ENCODE measurements at regions not wholly inside any gene's neighbourhood (a gene's known extent, or its start where the extent isn't known, plus 50 kb on each side); places are given as distances from the start of the nearest gene placed in this dataset.

GRCh38 chr12:90407841-90408240 lies 547.1 kb downstream of the CCER1 start:
- POLR2A ChIA-PET = no interaction called here
- no peaks in the 10 kb centered on the region for H3K36me3 Mint-ChIP-seq
- H3K27ac Mint-ChIP-seq = no peak overlapping the region
- H3K9me3 Mint-ChIP-seq = no peaks in the 10 kb centered on the region
- H3K4me1 Mint-ChIP-seq = no peaks in the 10 kb centered on the region
- H3K27me3 Mint-ChIP-seq = no peaks in the 10 kb centered on the region
- DNase-seq (no peak), ATAC-seq (ENCODE audit: low read depth) (no peak)
- H3K4me3 Mint-ChIP-seq = no peak overlapping the region

DNA sequence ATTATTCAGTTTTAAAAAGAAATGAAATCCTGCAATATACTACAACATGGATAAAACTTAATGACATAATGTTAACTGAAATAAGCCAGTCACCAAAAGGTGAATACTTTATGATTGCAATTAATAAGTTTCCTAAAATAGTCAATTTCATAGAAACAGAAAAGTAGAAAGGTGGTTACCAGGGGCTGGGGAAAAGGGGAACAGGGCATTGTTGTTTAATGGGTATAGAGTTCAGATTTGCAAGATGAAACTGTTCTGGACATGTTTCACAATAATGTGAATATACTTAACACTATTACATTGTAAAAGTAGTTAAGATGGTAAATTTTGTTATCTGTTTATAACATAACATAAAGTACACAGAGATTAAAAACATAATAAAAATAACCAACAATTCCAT lies 550.9 kb downstream of the CCER1 start:
- H3K27ac Mint-ChIP-seq = no peak overlapping the region
- ATAC-seq (ENCODE audit: low read depth) = no peak
- no peaks in the 10 kb centered on the region for H3K36me3 Mint-ChIP-seq

DNA sequence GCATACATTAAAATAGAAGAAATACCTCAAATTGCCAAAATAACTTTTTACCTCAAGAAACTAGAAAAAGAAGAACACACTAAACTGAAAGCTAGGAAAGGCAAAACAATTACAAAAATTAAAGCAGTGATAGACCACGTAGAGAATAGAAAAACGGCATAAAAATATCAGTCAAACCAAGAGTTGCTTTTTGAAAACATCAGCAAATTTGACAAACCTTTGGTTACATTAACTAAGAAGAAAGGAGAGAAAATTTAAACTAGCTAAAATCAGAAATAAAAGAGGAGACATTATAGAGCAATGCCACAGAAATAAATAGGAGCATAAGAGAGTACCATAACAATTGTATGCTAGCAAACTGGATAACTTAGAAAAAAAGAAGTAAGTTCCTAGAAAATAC lies 553.8 kb downstream of the CCER1 start:
- DNase-seq (no peak), ATAC-seq (ENCODE audit: low read depth) (no peak)
- Mint-ChIP-seq H3K36me3 (no peaks in the 10 kb centered on the region), H3K27ac (no peak overlapping the region), H3K27me3 (no peaks in the 10 kb centered on the region), H3K9me3 (no peaks in the 10 kb centered on the region), H3K4me3 (no peak overlapping the region), H3K4me1 (no peaks in the 10 kb centered on the region)
- POLR2A ChIA-PET = no interaction called here

More for the DNA sequence above, 550.9 kb downstream of the CCER1 start:
- no peaks in the 10 kb centered on the region for H3K4me1 Mint-ChIP-seq
- DNase-seq = no peak
- H3K9me3 Mint-ChIP-seq = no peaks in the 10 kb centered on the region
- POLR2A ChIA-PET = no interaction called here
- H3K4me3 Mint-ChIP-seq = no peak overlapping the region
- no peaks in the 10 kb centered on the region for H3K27me3 Mint-ChIP-seq

DNA sequence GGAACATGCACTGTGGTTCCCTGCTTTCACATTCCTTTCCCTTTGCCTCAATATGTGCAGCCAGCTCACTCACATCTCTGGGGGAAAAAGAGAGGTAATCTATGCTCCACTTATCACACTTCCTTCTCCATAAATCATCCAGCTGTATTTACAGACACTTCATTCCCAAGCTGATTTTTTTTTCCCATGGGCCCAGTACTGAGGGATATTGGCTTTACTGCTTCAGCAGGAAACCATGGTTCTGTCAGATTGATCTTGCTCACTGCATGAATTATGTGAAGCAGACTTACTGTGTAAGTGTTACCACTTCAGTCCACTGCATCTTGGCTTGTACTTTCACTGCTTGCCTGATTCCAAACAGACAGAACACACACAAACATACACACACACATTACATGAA lies 555.6 kb downstream of the CCER1 start:
- POLR2A ChIA-PET = no interaction called here
- Mint-ChIP-seq H3K27me3 (no peaks in the 10 kb centered on the region), H3K36me3 (no peaks in the 10 kb centered on the region), H3K9me3 (peaks cover 4% of the 10 kb centered on the region), H3K27ac (no peak overlapping the region), H3K4me3 (no peak overlapping the region), H3K4me1 (no peaks in the 10 kb centered on the region)
- ATAC-seq (ENCODE audit: low read depth) = no peak
- no peak for DNase-seq

DNA sequence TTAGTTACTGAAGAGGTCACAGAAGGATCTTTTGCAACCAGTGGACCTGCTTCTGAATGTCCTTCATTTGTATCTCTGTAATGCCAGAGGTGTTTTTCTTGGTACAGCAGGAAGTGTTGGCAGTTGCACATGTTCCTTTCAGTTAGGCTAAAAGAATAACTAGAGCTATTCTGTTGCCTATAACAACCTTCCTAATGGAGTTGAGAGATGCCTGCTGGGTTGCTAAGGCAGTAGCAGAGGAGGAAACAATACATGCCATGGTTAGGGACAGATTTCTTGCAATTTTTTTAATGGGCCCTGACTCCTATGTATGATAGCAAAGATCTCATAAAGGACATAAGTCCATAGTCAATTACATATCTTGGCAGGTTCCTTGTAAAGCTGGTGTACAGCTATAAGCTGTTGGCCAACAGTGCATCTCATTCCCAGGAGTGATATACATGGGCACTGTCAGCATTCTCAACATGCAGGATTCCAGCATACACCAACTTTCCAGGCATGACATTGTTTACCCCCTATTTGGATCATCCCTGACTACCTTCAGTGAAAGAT lies 556.6 kb downstream of the CCER1 start:
- Mint-ChIP-seq H3K4me1 (no peaks in the 10 kb centered on the region), H3K27ac (no peak overlapping the region), H3K9me3 (peaks cover 5% of the 10 kb centered on the region), H3K36me3 (no peaks in the 10 kb centered on the region), H3K4me3 (no peak overlapping the region), H3K27me3 (no peaks in the 10 kb centered on the region)
- DNase-seq = no peak
- ATAC-seq (ENCODE audit: low read depth) = no peak
- POLR2A ChIA-PET = no interaction called here

- POLR2A ChIA-PET = no interaction called here
- DNase-seq (no peak), ATAC-seq (ENCODE audit: low read depth) (no peak)
- no peaks in the 10 kb centered on the region for H3K4me1 Mint-ChIP-seq
- no peak overlapping the region for H3K27ac Mint-ChIP-seq
- no peak overlapping the region for H3K4me3 Mint-ChIP-seq
- no peaks in the 10 kb centered on the region for H3K36me3 Mint-ChIP-seq
- no peaks in the 10 kb centered on the region for H3K27me3 Mint-ChIP-seq
- H3K9me3 Mint-ChIP-seq = peaks cover 8% of the 10 kb centered on the region
Measured at GRCh38 chr12:90396556-90396955, 558.4 kb downstream of the CCER1 start.

DNA sequence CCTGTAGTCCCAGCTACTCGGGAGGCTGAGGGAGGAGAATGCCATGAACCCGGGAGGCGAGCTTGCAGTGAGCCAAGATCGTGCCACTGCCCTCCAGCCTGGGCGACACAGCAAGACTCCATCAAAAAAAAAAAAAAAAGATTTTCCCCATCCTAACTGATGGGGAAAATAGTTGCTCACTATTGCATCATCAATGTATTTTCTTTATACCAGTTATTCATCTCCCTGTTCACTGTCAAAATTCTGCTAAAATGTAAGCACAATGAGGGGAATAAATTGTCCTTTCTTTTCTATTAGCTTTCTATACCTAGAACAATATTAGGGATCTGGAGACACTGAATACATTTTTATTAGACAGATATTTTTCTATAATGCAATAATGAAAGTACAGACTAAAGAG lies 561.3 kb downstream of the CCER1 start:
- Mint-ChIP-seq H3K9me3 (peaks cover 8% of the 10 kb centered on the region), H3K27ac (no peak overlapping the region), H3K36me3 (no peaks in the 10 kb centered on the region), H3K27me3 (peaks cover 1% of the 10 kb centered on the region), H3K4me3 (no peak overlapping the region), H3K4me1 (no peaks in the 10 kb centered on the region)
- POLR2A ChIA-PET = no interaction called here
- no peak for DNase-seq
- ATAC-seq (ENCODE audit: low read depth) = no peak

DNA sequence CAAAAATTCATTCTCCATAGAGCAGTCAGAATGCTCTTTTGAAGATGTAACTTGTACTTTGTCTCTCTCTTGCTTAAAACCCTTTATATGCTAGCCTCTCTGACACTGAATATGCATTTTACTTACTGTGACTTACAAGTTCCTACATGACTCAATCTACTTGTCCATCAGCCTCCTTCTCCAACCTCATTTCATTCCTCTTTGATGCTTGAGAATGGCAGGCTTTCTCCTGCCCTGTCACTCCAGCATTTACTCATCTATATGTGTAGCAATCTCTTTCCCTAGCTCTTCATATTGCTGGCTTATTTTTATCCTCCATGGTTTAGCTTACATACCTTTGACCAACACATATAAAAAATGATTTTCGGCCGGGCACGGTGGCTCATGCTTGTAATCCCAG lies 561.9 kb downstream of the CCER1 start:
- H3K36me3 Mint-ChIP-seq = no peaks in the 10 kb centered on the region
- H3K27ac Mint-ChIP-seq = no peak overlapping the region
- peaks cover 8% of the 10 kb centered on the region for H3K9me3 Mint-ChIP-seq
- H3K4me1 Mint-ChIP-seq = no peaks in the 10 kb centered on the region
- DNase-seq (no peak), ATAC-seq (ENCODE audit: low read depth) (no peak)
- peaks cover 1% of the 10 kb centered on the region for H3K27me3 Mint-ChIP-seq
- POLR2A ChIA-PET = no interaction called here
- no peak overlapping the region for H3K4me3 Mint-ChIP-seq

DNA sequence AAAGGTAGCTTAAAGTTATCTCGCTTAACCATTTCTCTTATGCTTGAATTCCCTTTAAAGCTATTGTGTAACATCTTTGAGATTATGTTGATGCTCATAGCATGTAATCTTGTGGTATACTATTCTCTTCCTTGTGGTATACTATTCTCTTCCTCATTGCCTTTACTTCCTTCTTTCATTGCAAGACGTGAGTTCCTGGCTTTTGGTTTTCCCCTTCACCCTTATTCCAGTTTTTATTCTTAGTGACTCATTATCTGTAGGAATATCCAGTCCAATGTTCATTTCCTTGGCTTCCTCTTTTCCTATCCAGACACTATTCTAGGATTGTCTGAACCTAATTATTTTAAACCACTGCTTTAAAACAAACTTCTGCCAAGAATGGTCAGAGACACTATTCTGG lies 564.0 kb downstream of the CCER1 start:
- DNase-seq (no peak), ATAC-seq (ENCODE audit: low read depth) (no peak)
- H3K27ac Mint-ChIP-seq = no peak overlapping the region
- no peaks in the 10 kb centered on the region for H3K4me1 Mint-ChIP-seq
- H3K36me3 Mint-ChIP-seq = no peaks in the 10 kb centered on the region
- POLR2A ChIA-PET = no interaction called here
- H3K9me3 Mint-ChIP-seq = peaks cover 8% of the 10 kb centered on the region
- H3K27me3 Mint-ChIP-seq = peaks cover 1% of the 10 kb centered on the region
- no peak overlapping the region for H3K4me3 Mint-ChIP-seq

GRCh38 chr12:90368081-90368480 lies 586.9 kb downstream of the CCER1 start:
- POLR2A ChIA-PET = no interaction called here
- ATAC-seq (ENCODE audit: low read depth) (no peak), DNase-seq (no peak)
- H3K9me3 Mint-ChIP-seq = no peaks in the 10 kb centered on the region
- H3K4me3 Mint-ChIP-seq = no peak overlapping the region
- H3K4me1 Mint-ChIP-seq = no peaks in the 10 kb centered on the region
- H3K36me3 Mint-ChIP-seq = no peaks in the 10 kb centered on the region
- H3K27me3 Mint-ChIP-seq = no peaks in the 10 kb centered on the region
- H3K27ac Mint-ChIP-seq = no peak overlapping the region

DNA sequence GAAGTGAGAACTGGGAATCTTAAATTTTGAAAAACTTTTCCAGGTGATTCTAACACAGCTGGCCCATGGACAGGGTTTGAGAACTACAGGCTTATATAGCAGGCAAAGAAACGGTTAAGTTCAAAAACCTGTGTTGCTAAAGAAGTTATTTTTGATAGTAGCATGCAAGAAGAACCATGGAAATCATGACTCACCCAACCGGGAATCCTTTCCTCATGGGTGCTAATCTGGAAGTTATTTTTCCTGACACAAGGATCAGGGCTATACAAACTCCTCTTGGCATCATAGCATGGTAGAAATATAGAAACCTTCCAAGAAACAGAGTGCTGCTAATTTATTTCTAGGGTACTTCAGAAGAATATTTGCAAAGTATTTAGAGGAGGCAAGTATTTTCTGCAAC lies 588.7 kb downstream of the CCER1 start:
- Mint-ChIP-seq H3K27me3 (peaks cover 3% of the 10 kb centered on the region), H3K9me3 (no peaks in the 10 kb centered on the region), H3K36me3 (no peaks in the 10 kb centered on the region), H3K4me3 (no peak overlapping the region), H3K4me1 (no peaks in the 10 kb centered on the region), H3K27ac (no peak overlapping the region)
- DNase-seq (no peak), ATAC-seq (ENCODE audit: low read depth) (no peak)
- POLR2A ChIA-PET = no interaction called here

- POLR2A ChIA-PET = no interaction called here
- Mint-ChIP-seq H3K4me3 (no peak overlapping the region), H3K9me3 (no peaks in the 10 kb centered on the region), H3K4me1 (no peaks in the 10 kb centered on the region), H3K36me3 (no peaks in the 10 kb centered on the region), H3K27me3 (peaks cover 6% of the 10 kb centered on the region), H3K27ac (no peak overlapping the region)
- no peak for DNase-seq
- no peak for ATAC-seq (ENCODE audit: low read depth)
Measured at GRCh38 chr12:90360300-90360699, 594.7 kb downstream of the CCER1 start.

GRCh38 chr12:90355711-90356355 lies 599.1 kb downstream of the CCER1 start:
- DNase-seq (no peak), ATAC-seq (ENCODE audit: low read depth) (no peak)
- no peak overlapping the region for H3K4me3 Mint-ChIP-seq
- H3K9me3 Mint-ChIP-seq = no peaks in the 10 kb centered on the region
- no peaks in the 10 kb centered on the region for H3K4me1 Mint-ChIP-seq
- no peaks in the 10 kb centered on the region for H3K36me3 Mint-ChIP-seq
- POLR2A ChIA-PET = no interaction called here
- H3K27me3 Mint-ChIP-seq = peaks cover 2% of the 10 kb centered on the region
- no peak overlapping the region for H3K27ac Mint-ChIP-seq

DNA sequence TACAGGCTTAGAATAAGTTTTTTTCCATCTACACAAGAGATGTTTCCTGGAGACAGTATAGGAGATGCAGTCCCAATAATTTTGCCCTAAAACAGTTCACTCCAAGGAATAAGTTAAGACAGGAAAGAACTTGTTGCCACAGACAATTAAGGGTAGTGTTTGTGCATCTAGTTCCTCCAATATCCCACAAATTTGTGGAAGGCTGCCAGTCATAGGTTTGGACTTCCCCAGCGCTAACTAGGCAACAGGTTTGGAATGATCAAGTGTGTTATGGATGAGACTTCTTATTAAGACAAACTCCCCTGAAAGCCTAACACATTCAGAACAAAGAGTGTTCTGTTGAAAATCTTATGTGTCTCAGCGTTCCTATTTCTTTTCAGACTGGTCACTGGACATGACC lies 611.0 kb downstream of the CCER1 start:
- H3K4me3 Mint-ChIP-seq = no peak overlapping the region
- H3K27ac Mint-ChIP-seq = no peak overlapping the region
- no peaks in the 10 kb centered on the region for H3K36me3 Mint-ChIP-seq
- H3K4me1 Mint-ChIP-seq = no peaks in the 10 kb centered on the region
- DNase-seq (no peak), ATAC-seq (ENCODE audit: low read depth) (no peak)
- POLR2A ChIA-PET = no interaction called here
- no peaks in the 10 kb centered on the region for H3K27me3 Mint-ChIP-seq
- H3K9me3 Mint-ChIP-seq = no peaks in the 10 kb centered on the region

DNA sequence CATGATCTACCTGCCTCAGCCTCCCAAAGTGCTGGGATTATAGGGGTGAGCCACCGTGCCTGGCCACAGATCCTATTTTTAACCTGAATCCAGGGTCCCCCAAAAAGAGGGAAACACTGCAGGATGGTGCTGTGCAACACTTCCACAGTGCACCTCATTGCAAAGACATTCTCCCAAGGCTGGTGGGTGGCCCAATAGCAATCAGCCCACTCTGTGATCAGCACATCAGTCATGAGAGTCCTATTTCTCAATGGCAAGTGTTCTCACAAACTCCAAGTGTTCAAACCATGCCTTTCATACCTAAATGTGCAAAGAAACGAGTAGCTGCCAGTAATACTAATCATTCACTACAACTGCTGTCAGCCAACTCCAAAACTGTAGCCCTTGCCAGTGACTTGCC lies 612.9 kb downstream of the CCER1 start:
- no peak overlapping the region for H3K4me3 Mint-ChIP-seq
- DNase-seq (no peak), ATAC-seq (ENCODE audit: low read depth) (no peak)
- no peaks in the 10 kb centered on the region for H3K36me3 Mint-ChIP-seq
- H3K4me1 Mint-ChIP-seq = no peaks in the 10 kb centered on the region
- POLR2A ChIA-PET = no interaction called here
- H3K27ac Mint-ChIP-seq = no peak overlapping the region
- H3K27me3 Mint-ChIP-seq = no peaks in the 10 kb centered on the region
- no peaks in the 10 kb centered on the region for H3K9me3 Mint-ChIP-seq
